Endothelial cell of umbilical vein (primary cell): ENCODE measurements at regions not wholly inside any gene's neighbourhood (a gene's known extent, or its start where the extent isn't known, plus 50 kb on each side); places are given as distances from the start of the nearest gene placed in this dataset.

ENCODE experiments used
- BruUV-seq: library from RNA; stranded (reverse); fragments of 400-500 nt; replicated peaks from 2 replicates; lab custom pipeline; 2021; lab: Mats Ljungman, UMichigan
- CTCF ChIA-PET: fragments of 300-600, 350-600 bp; sonication (Branson Sonifier 250); formaldehyde crosslinking; loops from one replicate; lab custom pipeline; 2021; ENCODE audit warnings: antibody characterized with exemption, inconsistent platforms; lab: Charles Lee
- POLR2A ChIA-PET: fragments of 300-600, 350-600 bp; sonication (Branson Sonifier 250); formaldehyde crosslinking; loops from one replicate; lab custom pipeline; 2021; ENCODE audit warnings: antibody characterized with exemption, inconsistent platforms; lab: Charles Lee
- DNase-seq: peaks from one replicate; pipeline ENCODE4 v3.0.0-alpha.2; 2011; ENCODE audit warnings: low read depth, low spot score
- FAIRE-seq: peaks from 2 replicates; lab custom pipeline; 2011; peaks lifted over from hg19 to GRCh38; lab: Jason Lieb, UNC
- H2AFZ ChIP-seq: 2 replicates; pipeline ENCODE4 v1.6.0; 2012; ENCODE audit warnings: low read depth, low read length, control low read depth, inconsistent platforms
- H3K27ac ChIP-seq: 2 replicates; pipeline ENCODE4 v1.5.1; 2011; ENCODE audit warnings: low read depth, mild to moderate bottlenecking, control low read depth, low read length, moderate library complexity; ENCODE audit not compliant: insufficient read depth
- H3K27me3 ChIP-seq, 2 experiments: 2 replicates each; pipeline versions ENCODE4 v1.6.0 to v1.6.1; 2011; ENCODE audit warnings: low read length in 2 of 2, mixed read lengths in 1 of 2; ENCODE audit not compliant: control insufficient read depth in 2 of 2, insufficient read depth in 2 of 2
- H3K36me3 ChIP-seq, 2 experiments: 2 replicates in 1 of 2; 3 replicates in 1 of 2; pipeline ENCODE4 v1.5.1; 2011; ENCODE audit warnings: low read length in 2 of 2, mild to moderate bottlenecking in 1 of 2, moderate library complexity in 1 of 2; ENCODE audit not compliant: control insufficient read depth in 2 of 2, insufficient read depth in 2 of 2; ENCODE audit errors: extremely low read depth in 1 of 2
- H3K4me1 ChIP-seq: 3 replicates; pipeline ENCODE4 v1.5.1; 2011; ENCODE audit warnings: mild to moderate bottlenecking, low read length; ENCODE audit not compliant: control insufficient read depth, insufficient read depth; ENCODE audit errors: extremely low read depth
- H3K4me2 ChIP-seq: 2 replicates; pipeline ENCODE4 v1.6.1; 2011; ENCODE audit warnings: low read length, control low read depth, mixed read lengths; ENCODE audit not compliant: insufficient read depth
- H3K4me3 ChIP-seq, 3 experiments: fragments of 200-600 bp in 1 of 3; sonication (generic), shearing (Covaris generic) in 1 of 3; replicated peaks in 1 of 3; 2 replicates each; pipeline ENCODE4 v1.5.1; 2011 to 2016; ENCODE audit warnings: control low read depth in 3 of 3, low read length in 3 of 3, mild to moderate bottlenecking in 2 of 3, inconsistent platforms in 1 of 3, low read depth in 1 of 3, moderate library complexity in 1 of 3; ENCODE audit not compliant: insufficient read depth in 1 of 3
- H3K79me2 ChIP-seq: 2 replicates; pipeline ENCODE4 v1.6.0; 2012; ENCODE audit warnings: low read length, inconsistent platforms; ENCODE audit not compliant: control insufficient read depth, insufficient read depth
- H3K9ac ChIP-seq: replicated peaks from 2 replicates; pipeline ENCODE3; 2011; ENCODE audit warnings: low read length, control low read depth; ENCODE audit not compliant: insufficient read depth; ENCODE audit errors: extremely low read depth
- H3K9me1 ChIP-seq: replicated peaks from 3 replicates; pipeline ENCODE4 v1.6.0; 2011; ENCODE audit warnings: mild to moderate bottlenecking, low read length; ENCODE audit not compliant: control insufficient read depth, insufficient read depth; ENCODE audit errors: extremely low read depth
- H3K9me3 ChIP-seq: replicated peaks from 2 replicates; pipeline ENCODE4 v1.5.1; 2012; ENCODE audit warnings: low read length, inconsistent platforms; ENCODE audit not compliant: control insufficient read depth, insufficient read depth
- H4K20me1 ChIP-seq: replicated peaks from 2 replicates; pipeline ENCODE3; 2011; ENCODE audit warnings: mild to moderate bottlenecking, low read length; ENCODE audit not compliant: control insufficient read depth, insufficient read depth; ENCODE audit errors: extremely low read depth
- CTCF ChIP-seq, 2 donors: IDR thresholded peaks; 1 replicate in 1 of 2; 2 replicates in 1 of 2; pipeline ENCODE4 v1.5.1; 2011; ENCODE audit warnings: low read length in 2 of 2, mild to moderate bottlenecking in 2 of 2, moderate library complexity in 2 of 2, control low read depth in 1 of 2, inconsistent platforms in 1 of 2, low read depth in 1 of 2; ENCODE audit not compliant: insufficient read depth in 1 of 2; ENCODE audit errors: extremely low read depth in 1 of 2
- EZH2 ChIP-seq: IDR thresholded peaks from 2 replicates; pipeline ENCODE4 v1.6.1; 2012; ENCODE audit warnings: borderline replicate concordance, low read depth, mild to moderate bottlenecking, moderate library complexity, low read length, inconsistent platforms; ENCODE audit not compliant: severe bottlenecking
- FOS ChIP-seq: IDR thresholded peaks from 2 replicates; pipeline ENCODE4 v1.6.1; 2011; ENCODE audit warnings: mild to moderate bottlenecking, low read length, moderate library complexity, borderline replicate concordance; ENCODE audit not compliant: insufficient read depth
- GATA2 ChIP-seq: IDR thresholded peaks from 2 replicates; pipeline ENCODE4 v1.7.0; 2011; ENCODE audit warnings: low read depth, mild to moderate bottlenecking, moderate library complexity, mixed read lengths, low read length; ENCODE audit not compliant: insufficient read length, insufficient read depth
- JUN ChIP-seq: IDR thresholded peaks from 2 replicates; pipeline ENCODE4 v1.6.1; 2011; ENCODE audit warnings: borderline replicate concordance, low read depth; ENCODE audit not compliant: insufficient read length, insufficient read depth
- MAX ChIP-seq: IDR thresholded peaks from 2 replicates; pipeline ENCODE4 v1.6.1; 2011; ENCODE audit not compliant: insufficient read depth, insufficient read length
- MYC ChIP-seq: IDR thresholded peaks from one replicate; pipeline ENCODE4 v1.6.1; 2011; ENCODE audit warnings: mild to moderate bottlenecking, low read depth, low read length
- POLR2A ChIP-seq: IDR thresholded peaks from 2 replicates; pipeline ENCODE4 v1.6.1; 2012; ENCODE audit warnings: low read depth, mild to moderate bottlenecking, control low read depth, low read length
- POLR2AphosphoS5 ChIP-seq: IDR thresholded peaks from 2 replicates; pipeline ENCODE4 v1.6.1; 2012; ENCODE audit warnings: low read depth, mild to moderate bottlenecking, control low read depth, low read length, moderate library complexity; ENCODE audit not compliant: insufficient read depth
- dilution Hi-C: fragments of 300-500 bp; cut with MboI; formaldehyde crosslinking; loops from one replicate; pipeline ENCODE4 v1.15.0; 2019; ENCODE audit warnings: low sequenced_read_pairs; ENCODE audit not compliant: extremely low pct_ligation_motif_present
- intact Hi-C: fragments of 100-400 bp; cut with micrococcal nuclease; formaldehyde crosslinking; loops from one replicate; pipeline ENCODE4 v1.10.0; 2022

GRCh38 chr10:77689339-77689738 is 51.7 kb upstream of the KCNMA1 start:
- intact Hi-C loops (no loop called here), dilution Hi-C loops (no loop called here)
- FAIRE-seq (no peak), DNase-seq (no peak)
- no peak for TF ChIP-seq POLR2AphosphoS5
- no peak for TF ChIP-seq JUN
- no peak for TF ChIP-seq CTCF (IDR thresholded peaks at IDR 0.05; ENCODE audit: extremely low read depth in 1 of 2, insufficient read depth in 1 of 2, low read depth in 1 of 2, low read length in 2 of 2)
- TF ChIP-seq GATA2 = no peak
- no peak for TF ChIP-seq EZH2
- Histone ChIP-seq H3K27ac (no peak overlapping the region), H3K4me3 (no peak overlapping the region), H3K9ac (no peak overlapping the region), H3K9me1 (no peaks in the 10 kb centered on the region), H3K79me2 (no peaks in the 10 kb centered on the region), H3K9me3 (no peaks in the 10 kb centered on the region), H3K36me3 (no peaks in the 10 kb centered on the region), H2AFZ (no peak overlapping the region), H4K20me1 (no peaks in the 10 kb centered on the region), H3K4me2 (no peak overlapping the region), H3K4me1 (no peaks in the 10 kb centered on the region), H3K27me3 (peaks cover 7 to 11% of the 10 kb centered on the region in 2 experiments)
- ChIA-PET CTCF (no interaction called here), POLR2A (no interaction called here)
- BruUV-seq = no TSS peak

- Histone ChIP-seq H3K79me2 (no peaks in the 10 kb centered on the region), H3K9me3 (no peaks in the 10 kb centered on the region), H3K4me2 (no peak overlapping the region), H3K36me3 (no peaks in the 10 kb centered on the region), H3K27me3 (peaks cover 7 to 11% of the 10 kb centered on the region in 2 experiments), H4K20me1 (no peaks in the 10 kb centered on the region), H3K27ac (no peak overlapping the region), H3K4me3 (no peak overlapping the region), H3K9me1 (no peaks in the 10 kb centered on the region), H3K9ac (no peak overlapping the region), H3K4me1 (no peaks in the 10 kb centered on the region), H2AFZ (no peak overlapping the region)
- FAIRE-seq (no peak), DNase-seq (no peak)
- intact Hi-C loops (no loop called here), dilution Hi-C loops (no loop called here)
- ChIA-PET POLR2A (no interaction called here), CTCF (no interaction called here)
- TF ChIP-seq EZH2 = no peak
- TF ChIP-seq FOS = no peak
- TF ChIP-seq POLR2AphosphoS5 = no peak
- no peak for TF ChIP-seq MAX
- TF ChIP-seq MYC = no peak
- no peak for TF ChIP-seq CTCF (IDR thresholded peaks at IDR 0.05; ENCODE audit: extremely low read depth in 1 of 2, insufficient read depth in 1 of 2, low read depth in 1 of 2, low read length in 2 of 2)
- no peak for TF ChIP-seq POLR2A
- TF ChIP-seq GATA2 = no peak
- TF ChIP-seq JUN = no peak
- BruUV-seq = no TSS peak
These were observed 50.0 kb upstream of the KCNMA1 start for GRCh38 chr10:77687621-77688020.
